HG03060 (cell line): ENCODE measurements at regions not wholly inside any gene's neighbourhood (a gene's known extent, or its start where the extent isn't known, plus 50 kb on each side); places are given as distances from the start of the nearest gene placed in this dataset.

Experiments used
- ATAC-seq: cut with Tn5 transposase; IDR thresholded peaks from one replicate; pipeline ENCODE4 v1.9.1; 2021; ENCODE audit warnings: low read depth, moderate number of reproducible peaks; ENCODE audit not compliant: unreplicated experiment

DNA sequence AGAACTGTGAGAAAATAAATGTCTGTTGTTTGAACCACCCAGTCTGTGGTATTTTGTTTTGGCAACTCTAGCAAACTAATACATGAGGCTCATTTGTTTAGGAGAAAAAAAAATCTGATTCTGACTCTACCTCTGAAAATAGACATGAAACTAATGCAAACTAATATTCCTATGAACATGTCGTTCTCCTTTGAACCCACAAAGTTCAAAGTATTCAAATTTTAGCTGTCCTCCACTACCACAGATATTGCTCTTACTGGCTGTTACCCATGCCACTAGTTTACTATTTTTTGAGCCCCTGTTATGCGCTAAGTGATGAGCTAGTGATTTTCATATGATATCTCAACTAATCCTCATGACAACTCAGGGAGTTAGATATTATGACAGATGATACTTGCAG lies 58.8 kb upstream of the ZNF804B start:
- no peak for ATAC-seq

DNA sequence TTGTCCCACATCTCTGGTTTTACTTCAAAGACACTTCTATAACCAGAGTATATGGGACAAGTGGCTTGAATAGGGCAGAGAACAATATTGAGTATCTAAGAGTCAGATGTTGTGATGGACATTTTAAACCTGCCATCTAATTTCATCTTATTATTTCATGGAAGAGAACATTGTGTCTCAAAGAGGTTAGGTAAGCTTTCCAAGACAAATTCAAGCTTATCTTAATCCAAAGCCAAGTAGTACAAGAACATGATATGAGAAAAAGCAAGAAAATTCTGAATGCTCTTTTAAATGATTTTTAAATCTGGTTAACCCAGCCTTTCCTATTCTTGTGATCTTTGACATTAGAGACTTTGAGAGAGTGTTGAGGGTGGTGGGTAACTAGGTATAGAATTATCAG lies 65.3 kb upstream of the ZNF804B start:
- no peak for ATAC-seq

GRCh38 chr7:88693131-88693530 lies 66.4 kb upstream of the ZNF804B start:
- ATAC-seq: no peak

GRCh38 chr7:88692493-88692892 lies 67.0 kb upstream of the ZNF804B start:
- ATAC-seq: no peak

GRCh38 chr7:88689821-88690220 lies 69.7 kb upstream of the ZNF804B start:
- no peak for ATAC-seq

GRCh38 chr7:88688222-88688621 lies 71.3 kb upstream of the ZNF804B start:
- no peak for ATAC-seq

GRCh38 chr7:88686468-88687229 lies 72.9 kb upstream of the ZNF804B start:
- ATAC-seq: no peak

DNA sequence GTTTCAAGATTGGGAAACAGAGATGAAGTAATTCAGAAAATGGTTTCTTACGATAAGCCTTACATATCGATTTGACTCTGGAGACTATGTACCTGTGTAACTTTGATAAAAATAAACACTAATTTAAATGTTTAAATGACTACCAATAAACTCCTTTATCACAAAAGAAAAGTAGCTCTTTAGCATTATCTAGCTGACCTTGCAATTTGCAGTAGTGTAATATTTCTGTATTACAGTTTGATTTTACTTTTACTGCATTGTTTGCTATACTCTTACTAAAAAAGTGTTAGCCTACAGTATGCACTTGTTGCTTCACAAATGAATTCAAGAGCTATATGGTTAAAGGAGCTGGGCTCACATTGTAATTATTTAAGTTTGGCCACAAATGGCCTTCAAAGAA lies 77.8 kb upstream of the ZNF804B start:
- no peak for ATAC-seq

GRCh38 chr7:88670536-88670935 lies 89.0 kb upstream of the ZNF804B start:
- ATAC-seq: no peak

DNA sequence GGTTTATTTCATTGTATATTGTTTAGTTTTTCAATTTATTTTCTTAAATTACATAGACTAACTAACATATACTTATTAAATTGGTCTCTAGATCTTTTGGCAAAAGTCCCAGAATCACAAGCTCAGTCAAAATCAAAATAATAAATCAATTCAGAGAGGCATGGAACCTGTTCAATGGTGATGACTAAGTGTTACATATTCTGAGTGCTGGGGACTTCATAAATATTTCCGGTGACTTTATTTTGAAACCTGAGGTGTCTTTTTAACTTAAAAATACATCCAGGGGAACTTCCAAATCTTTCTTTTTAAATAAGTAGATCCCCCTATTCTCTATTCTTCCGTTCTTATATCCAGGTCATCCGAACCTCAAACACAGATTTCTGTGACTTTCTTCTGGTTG lies 89.6 kb upstream of the ZNF804B start:
- ATAC-seq: no peak

- no peak for ATAC-seq
Observed at GRCh38 chr7:88668591-88668990, 90.9 kb upstream of the ZNF804B start.

- ATAC-seq: no peak
Observed at GRCh38 chr7:88666626-88667025, 92.9 kb upstream of the ZNF804B start.

GRCh38 chr7:88665892-88666514 lies 93.5 kb upstream of the ZNF804B start:
- no peak for ATAC-seq

DNA sequence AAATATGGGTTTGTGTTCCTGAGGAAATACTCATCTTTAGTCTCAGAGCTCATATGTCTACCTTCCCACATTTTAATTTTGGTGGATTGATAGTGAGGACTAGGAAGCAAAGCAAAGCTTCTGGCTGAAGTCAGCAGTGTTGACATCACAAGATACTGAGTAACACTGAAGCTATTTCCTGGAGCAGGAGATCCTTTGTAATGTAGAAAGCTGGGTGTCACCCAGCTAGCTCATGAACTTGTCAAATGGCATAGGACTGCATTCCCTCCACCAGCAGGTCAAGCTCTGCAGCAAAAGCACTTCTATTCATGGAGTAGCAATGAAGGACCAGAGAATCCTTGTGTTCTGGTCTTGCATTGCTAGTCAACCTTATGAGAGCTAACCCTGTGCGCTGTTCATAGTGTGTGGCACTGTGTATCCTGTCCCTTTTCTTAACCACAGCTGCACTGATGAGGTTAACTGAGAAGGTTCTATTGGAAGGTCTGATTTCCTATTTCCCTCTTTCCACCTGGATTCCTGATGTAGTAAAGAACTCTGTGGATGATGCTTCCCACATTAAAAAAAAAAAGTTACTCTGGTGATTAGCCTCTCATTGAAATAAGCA lies 94.8 kb upstream of the ZNF804B start:
- ATAC-seq: no peak

DNA sequence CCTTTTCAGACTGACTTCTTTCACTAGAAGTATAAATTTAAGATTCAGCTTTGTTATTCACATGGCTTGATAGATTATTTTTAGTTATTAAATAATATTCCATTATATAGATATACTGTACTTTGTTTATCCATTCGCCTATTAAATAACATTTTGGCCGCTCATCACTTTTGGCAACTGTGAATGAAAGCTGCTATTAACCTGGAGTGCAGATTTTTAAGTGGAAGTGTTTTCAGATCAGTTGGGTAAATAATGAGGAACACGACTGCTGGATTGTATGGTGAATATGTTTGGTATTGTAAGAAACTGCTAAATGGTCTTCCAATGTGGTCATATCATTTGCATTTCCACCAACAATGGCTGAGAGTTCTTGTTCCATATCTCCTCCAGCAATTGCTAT lies 97.6 kb upstream of the ZNF804B start:
- ATAC-seq: no peak

DNA sequence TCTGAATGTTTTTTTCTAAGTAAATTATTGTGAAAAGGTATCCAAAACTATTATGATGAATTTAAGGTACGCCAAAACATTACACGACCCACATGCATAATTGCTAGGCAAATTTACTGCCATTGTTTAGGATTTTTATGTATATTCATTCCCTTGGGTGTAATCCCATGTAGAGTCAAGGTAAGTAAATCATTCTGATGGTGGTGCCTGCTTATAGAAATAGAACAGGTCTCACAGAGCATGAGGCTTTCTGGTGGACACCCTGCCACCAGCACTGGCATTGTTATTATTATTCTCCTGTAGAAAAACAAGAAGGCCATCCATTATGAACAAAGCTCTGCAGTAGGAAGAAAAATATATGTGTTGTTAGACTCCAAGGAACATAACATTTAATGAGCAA lies 111.7 kb upstream of the ZNF804B start:
- no peak for ATAC-seq

DNA sequence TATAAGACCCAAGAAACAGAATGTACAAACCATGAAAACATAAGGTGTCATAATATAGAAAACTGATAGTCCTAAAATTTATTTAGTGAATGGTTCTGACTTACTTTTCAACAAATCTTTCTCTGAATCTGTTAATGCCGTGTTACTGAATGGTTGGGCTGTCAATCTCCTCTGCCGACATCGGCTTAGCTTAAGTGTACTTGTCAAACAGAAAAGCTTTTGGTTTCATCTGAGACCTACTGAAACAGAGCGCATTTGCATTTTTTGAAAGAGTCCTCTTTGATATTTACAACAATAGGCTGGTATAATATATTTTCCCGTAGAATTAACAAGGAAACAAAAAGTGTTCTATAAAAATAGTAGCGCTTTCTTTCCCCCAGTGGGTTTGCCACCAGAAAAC lies 120.9 kb upstream of the ZNF804B start:
- ATAC-seq: no peak

DNA sequence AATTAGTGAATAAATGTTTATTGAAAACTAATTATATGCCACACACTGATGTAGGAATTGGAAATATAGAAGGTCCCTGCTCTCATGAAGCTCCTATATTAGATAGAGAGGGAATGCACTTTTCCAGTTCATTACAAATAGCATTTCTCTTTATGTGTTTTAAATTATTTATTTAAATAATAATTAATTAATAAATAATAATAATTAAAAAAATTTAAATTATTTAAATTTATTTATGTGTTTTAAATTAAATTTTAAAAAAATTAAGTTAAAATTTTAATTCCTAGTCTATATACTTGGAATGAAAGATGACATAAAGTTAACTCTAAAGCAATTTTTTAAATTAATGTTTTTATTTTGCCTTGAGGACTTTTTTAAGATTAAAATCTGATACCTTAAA lies 121.7 kb upstream of the ZNF804B start:
- no peak for ATAC-seq

GRCh38 chr7:88635149-88635548 lies 124.4 kb upstream of the ZNF804B start:
- ATAC-seq: no peak

DNA sequence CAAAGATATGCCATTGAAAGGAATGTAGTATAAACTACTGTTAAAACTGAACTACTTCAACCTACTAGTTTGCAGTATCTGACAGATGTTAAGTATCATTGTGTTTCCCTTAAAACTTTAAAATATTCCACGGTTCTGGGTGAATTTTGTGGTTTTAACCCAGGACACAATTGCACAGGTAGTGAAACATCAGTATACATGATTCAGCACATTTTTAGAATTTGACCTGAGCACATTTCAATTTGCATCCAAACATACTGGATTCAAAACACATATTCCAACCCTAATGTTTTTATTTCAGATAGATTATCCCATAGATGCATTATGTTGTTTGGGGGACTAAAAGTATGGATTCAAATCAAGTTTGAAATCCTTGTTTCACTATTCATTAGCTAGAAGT lies 129.9 kb upstream of the ZNF804B start:
- no peak for ATAC-seq

- ATAC-seq: peak; percentile 100
Observed at GRCh38 chr7:88628363-88629085, 131.0 kb upstream of the ZNF804B start.
